Choroid plexus epithelial cell (primary cell): ENCODE measurements at regions not wholly inside any gene's neighbourhood (a gene's known extent, or its start where the extent isn't known, plus 50 kb on each side); places are given as distances from the start of the nearest gene placed in this dataset.

Experiments
- DNase-seq: peaks from one replicate; pipeline ENCODE4 v3.0.0-alpha.2; 2010; ENCODE audit warnings: low read depth
- H3K4me3 ChIP-seq: 2 replicates; pipeline ENCODE4 v1.5.1; 2011; ENCODE audit warnings: low read depth, mild to moderate bottlenecking, control low read depth, low read length, moderate library complexity
- TF ChIP-seq, protein P1 (sequence below): conservative IDR thresholded peaks from 2 replicates; pipeline ENCODE4 v1.5.1; 2011; ENCODE audit warnings: low read depth, mild to moderate bottlenecking, control low read depth, inconsistent platforms, low read length, moderate library complexity

DNA sequence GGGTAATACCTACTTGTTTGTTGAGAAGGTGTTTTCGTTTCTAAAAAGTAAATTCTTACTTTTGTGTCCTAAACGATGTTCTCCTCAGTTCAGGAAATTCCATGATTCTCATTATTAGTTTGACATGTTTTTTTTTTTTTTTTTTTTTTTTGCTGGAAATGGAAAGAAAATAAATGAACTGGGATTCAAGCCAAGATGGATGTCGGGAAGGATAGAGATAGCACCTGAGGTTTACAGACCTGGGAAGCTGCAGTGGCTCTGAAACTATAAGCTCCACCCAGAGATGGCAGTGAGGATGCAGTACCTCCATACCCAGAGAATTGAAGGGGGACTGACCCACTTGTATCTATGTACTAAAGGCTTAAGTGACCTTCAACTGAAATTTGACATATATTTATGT is 334.6 kb upstream of the TGFBR2 start:
- no peak for DNase-seq
- TF ChIP-seq, protein P1, sequence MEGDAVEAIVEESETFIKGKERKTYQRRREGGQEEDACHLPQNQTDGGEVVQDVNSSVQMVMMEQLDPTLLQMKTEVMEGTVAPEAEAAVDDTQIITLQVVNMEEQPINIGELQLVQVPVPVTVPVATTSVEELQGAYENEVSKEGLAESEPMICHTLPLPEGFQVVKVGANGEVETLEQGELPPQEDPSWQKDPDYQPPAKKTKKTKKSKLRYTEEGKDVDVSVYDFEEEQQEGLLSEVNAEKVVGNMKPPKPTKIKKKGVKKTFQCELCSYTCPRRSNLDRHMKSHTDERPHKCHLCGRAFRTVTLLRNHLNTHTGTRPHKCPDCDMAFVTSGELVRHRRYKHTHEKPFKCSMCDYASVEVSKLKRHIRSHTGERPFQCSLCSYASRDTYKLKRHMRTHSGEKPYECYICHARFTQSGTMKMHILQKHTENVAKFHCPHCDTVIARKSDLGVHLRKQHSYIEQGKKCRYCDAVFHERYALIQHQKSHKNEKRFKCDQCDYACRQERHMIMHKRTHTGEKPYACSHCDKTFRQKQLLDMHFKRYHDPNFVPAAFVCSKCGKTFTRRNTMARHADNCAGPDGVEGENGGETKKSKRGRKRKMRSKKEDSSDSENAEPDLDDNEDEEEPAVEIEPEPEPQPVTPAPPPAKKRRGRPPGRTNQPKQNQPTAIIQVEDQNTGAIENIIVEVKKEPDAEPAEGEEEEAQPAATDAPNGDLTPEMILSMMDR: no peak

DNA sequence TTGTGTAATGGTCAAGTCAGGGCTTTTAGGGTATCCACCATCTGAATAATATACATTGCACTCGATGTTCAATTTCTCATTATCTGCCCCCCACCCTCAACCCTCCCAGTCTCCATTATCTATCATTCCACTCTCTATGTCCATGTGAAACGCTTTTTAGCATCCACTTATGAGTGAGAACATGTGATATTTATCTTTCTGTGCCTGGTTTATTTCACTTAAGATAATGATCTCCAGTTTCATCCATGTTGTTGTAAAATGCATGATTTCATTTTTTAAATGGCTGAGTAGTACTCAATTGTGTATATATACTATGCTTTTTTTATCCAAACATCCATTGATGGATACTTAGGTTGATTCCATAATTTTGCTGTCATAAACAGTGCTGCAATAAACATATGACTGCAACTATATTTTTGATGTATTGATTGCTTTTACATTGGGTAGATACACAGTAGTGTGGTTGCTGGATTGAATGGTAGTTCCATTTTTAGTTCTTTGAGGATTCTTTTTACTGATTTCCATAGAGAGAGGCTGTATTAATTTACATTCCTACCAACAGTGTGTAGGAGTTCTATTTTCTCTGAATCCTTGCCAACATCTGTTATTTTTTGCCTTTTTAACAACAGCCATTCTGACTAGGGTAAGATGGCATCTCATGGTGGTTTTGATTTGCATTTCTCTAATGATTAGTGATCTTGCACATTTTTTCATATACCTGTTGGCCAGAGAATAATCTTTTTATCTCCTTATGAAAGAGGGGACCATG is 332.9 kb upstream of the TGFBR2 start:
- no peak for DNase-seq
- H3K4me3 ChIP-seq: no peak overlapping the region
- TF ChIP-seq, protein P1: no peak

More for the DNA sequence above, 334.6 kb upstream of the TGFBR2 start:
- H3K4me3 ChIP-seq: no peak overlapping the region

DNA sequence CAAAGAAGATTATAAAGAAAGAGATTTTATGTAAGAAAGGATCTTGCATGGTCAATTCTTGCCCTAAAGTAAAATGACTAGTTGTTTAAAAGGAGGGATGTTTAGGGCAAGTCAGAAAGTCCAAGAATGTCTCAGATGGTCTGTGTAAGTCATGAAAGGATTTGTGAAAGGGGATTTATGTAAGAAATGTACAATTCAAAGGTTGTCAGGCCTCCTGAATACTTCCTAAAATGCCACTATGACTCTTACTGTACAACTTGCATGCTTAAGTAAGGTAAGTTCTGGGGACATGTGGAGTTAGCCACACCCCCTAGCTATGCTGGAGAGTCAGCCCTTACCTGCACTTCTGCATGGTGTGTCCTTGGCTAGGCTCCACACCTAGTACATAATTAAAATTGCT is 328.9 kb upstream of the TGFBR2 start:
- H3K4me3 ChIP-seq: no peak overlapping the region
- DNase-seq: no peak
- TF ChIP-seq, protein P1: no peak

DNA sequence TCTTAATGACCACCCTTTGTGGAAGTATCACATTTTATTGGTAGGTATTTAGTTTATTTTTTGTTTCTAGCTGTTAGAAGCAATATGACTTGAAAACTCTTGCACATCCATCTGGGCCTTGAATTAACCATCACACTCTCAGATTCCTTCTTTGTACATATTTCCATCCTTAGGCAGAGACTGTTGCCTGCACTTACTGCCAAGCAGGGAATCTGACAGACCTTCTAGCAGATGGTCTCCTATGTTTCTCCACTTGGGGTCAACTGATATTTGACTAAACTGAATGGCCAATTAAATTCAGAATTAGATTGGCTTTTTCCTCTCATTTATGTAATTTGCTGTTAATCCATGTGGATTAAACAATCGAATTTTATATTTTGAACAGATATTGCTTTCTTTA is 324.9 kb upstream of the TGFBR2 start:
- no peak for DNase-seq
- TF ChIP-seq, protein P1: no peak
- H3K4me3 ChIP-seq: no peak overlapping the region

DNA sequence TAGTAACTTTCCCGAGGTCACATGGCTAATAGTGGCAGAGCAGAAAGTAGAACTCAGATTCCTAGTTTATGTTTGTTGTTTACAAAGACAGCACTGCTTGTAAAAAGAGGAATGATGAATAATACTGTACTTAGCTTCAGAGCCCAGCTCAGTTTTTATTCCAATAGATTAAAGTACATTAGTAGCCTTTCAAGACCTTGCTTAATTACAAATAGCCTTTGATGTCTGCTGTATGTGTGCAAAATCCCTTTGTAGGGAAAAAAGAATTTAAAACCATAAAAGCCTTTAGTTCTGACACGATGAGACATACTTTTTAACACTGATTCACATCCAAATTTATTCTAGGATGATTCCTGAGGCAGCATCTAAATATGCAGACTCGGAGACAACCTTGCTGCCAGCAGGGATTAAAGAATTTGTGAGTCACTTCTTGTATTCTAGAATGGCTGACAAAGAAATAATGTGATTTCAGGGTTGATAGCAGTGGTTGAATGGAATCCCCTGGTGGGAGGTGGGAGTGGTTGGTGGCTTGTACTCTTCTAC is 324.2 kb upstream of the TGFBR2 start:
- H3K4me3 ChIP-seq: no peak overlapping the region
- TF ChIP-seq, protein P1: peak; percentile 20
- peak; percentile 93 for DNase-seq

DNA sequence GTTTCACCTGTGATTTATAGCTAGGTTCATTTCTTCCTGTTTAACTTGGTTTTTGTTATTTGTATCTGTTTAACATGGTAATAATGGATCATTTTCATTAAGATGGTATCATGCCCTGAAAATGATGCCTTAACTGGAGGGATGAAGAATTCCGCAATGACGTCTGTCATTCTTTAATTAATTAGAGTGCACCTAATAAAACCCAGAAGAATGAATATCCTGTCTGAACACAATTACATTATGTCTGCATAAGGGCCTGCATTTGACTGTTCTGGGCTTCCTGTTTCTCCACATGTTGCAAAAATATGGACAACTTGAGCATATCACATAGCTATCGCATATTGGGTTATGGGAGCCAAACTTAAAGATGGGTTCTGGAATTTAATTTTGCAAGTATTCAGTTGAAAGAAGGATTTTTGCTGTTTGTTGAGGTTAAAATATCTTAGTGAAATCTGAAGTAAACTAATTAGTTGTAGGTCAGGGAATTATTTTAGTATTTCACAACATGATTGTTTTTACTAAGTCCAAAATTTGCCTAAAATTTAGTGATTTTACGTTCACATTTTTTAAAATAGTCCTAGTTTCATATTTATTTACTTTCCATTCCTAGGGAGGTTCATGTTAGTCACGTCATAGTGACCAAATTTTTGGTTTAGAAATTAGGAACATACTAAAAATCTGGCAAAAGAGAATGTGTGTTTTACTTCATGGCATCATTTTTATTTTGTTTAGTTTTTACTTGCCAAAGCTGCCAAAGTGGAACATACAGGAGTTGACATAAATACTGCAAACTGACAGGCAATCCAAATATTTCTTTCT is 321.0 kb upstream of the TGFBR2 start:
- no peak overlapping the region for H3K4me3 ChIP-seq
- TF ChIP-seq, protein P1: no peak
- DNase-seq: no peak
